Neural progenitor cell (in vitro differentiated cells): ENCODE measurements at regions not wholly inside any gene's neighbourhood (a gene's known extent, or its start where the extent isn't known, plus 50 kb on each side); places are given as distances from the start of the nearest gene placed in this dataset.
"Not testable (repeated sequence)": the region's sequence is repeated elsewhere in the genome, so short reads cannot be mapped to it uniquely, and the experiment has no call there.

Source experiments
- DNase-seq: peaks from one replicate; pipeline ENCODE4 v3.0.0-alpha.2; 2016; ENCODE audit warnings: low spot score
- H2AFZ ChIP-seq: fragments of 200-600 bp; sonication (generic); replicated peaks from 2 replicates; pipeline ENCODE4 v1.6.1; 2016; ENCODE audit warnings: antibody characterized with exemption
- H3F3A ChIP-seq: fragments of 200-600 bp; sonication (generic); 2 replicates; pipeline ENCODE4 v1.6.1; 2016; ENCODE audit warnings: antibody characterized with exemption, low read depth
- H3K27ac ChIP-seq: fragments of 200-600 bp; sonication (generic); 2 replicates; pipeline ENCODE4 v1.5.1; 2016; ENCODE audit warnings: mild to moderate bottlenecking
- H3K27me3 ChIP-seq: fragments of 200-600 bp; sonication (generic); 2 replicates; pipeline ENCODE4 v1.6.1; 2016; ENCODE audit warnings: mild to moderate bottlenecking, moderate library complexity
- H3K36me3 ChIP-seq: fragments of 200-600 bp; sonication (generic); 2 replicates; pipeline ENCODE4 v1.5.1; 2016
- H3K4me1 ChIP-seq: fragments of 200-600 bp; sonication (generic); 2 replicates; pipeline ENCODE4 v1.6.1; 2016; ENCODE audit warnings: mixed run types
- H3K4me2 ChIP-seq: fragments of 200-600 bp; sonication (generic); 2 replicates; pipeline ENCODE4 v1.6.1; 2016
- H3K4me3 ChIP-seq: fragments of 200-600 bp; sonication (generic); 2 replicates; pipeline ENCODE4 v1.5.1; 2016
- H3K79me2 ChIP-seq: fragments of 200-600 bp; sonication (generic); 2 replicates; pipeline ENCODE4 v1.6.1; 2016; ENCODE audit warnings: low read depth
- H3K9ac ChIP-seq: fragments of 200-600 bp; sonication (generic); 2 replicates; pipeline ENCODE4 v1.6.1; 2016
- H3K9me3 ChIP-seq: fragments of 200-600 bp; sonication (generic); 2 replicates; pipeline ENCODE4 v1.5.1; 2016; ENCODE audit warnings: low read depth
- H4K20me1 ChIP-seq: fragments of 200-600 bp; sonication (generic); 2 replicates; pipeline ENCODE4 v1.6.1; 2016; ENCODE audit warnings: low read depth
- H3K27ac Mint-ChIP-seq: 3 replicates; pipeline ENCODE4 v1.8.0; 2021; ENCODE audit warnings: mixed read lengths
- H3K27me3 Mint-ChIP-seq: 2 replicates; pipeline ENCODE4 v1.8.0; 2022; ENCODE audit warnings: low read depth, mild to moderate bottlenecking, inconsistent platforms, moderate library complexity, mixed read lengths; ENCODE audit not compliant: insufficient read depth
- H3K36me3 Mint-ChIP-seq: 3 replicates; pipeline ENCODE4 v1.8.0; 2021; ENCODE audit warnings: mixed read lengths
- H3K4me1 Mint-ChIP-seq: 3 replicates; pipeline ENCODE4 v1.8.0; 2021; ENCODE audit warnings: mixed read lengths
- H3K4me3 Mint-ChIP-seq: 3 replicates; pipeline ENCODE4 v1.8.0; 2021; ENCODE audit warnings: mild to moderate bottlenecking, moderate library complexity, mixed read lengths
- H3K9me3 Mint-ChIP-seq: 3 replicates; pipeline ENCODE4 v1.8.0; 2020; ENCODE audit warnings: mixed read lengths
- EZH2 ChIP-seq: fragments of 200-600 bp; sonication (generic); IDR thresholded peaks from 2 replicates; pipeline ENCODE4 v1.6.1; 2017; ENCODE audit warnings: antibody characterized with exemption, mild to moderate bottlenecking, moderate library complexity
- EZH2phosphoT487 ChIP-seq: fragments of 200-600 bp; sonication (generic); IDR thresholded peaks from 2 replicates; pipeline ENCODE4 v1.6.1; 2017; ENCODE audit warnings: antibody characterized with exemption
- TF ChIP-seq, protein P1 (sequence below): fragments of 200-600 bp; sonication (generic); IDR thresholded peaks from 2 replicates; pipeline ENCODE4 v1.5.1; 2017; ENCODE audit warnings: antibody characterized with exemption, mild to moderate bottlenecking

DNA sequence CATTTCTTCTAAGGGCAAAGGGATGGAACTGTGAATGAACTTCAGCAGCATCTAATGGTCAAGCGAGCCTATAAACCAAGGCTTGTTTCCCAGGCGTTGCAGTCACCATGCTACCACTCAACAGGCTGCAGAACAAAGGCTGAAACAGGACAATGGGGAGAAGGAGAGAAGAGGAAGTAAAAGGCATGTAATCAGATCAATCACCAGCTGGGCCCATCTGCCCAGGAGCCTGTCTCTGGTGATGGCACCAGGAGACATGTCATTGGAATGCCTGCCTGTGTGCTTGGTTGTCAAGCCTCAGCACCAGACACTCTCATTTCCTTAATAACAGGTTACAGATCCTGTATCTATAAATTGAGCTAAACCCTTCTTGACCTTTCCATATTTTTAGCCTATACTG, 81.7 kb upstream of the UMPS start:
- H3F3A ChIP-seq = peaks cover 11% of the 10 kb centered on the region
- no peak overlapping the region for H3K4me2 ChIP-seq
- no peak overlapping the region for H3K4me3 ChIP-seq
- TF ChIP-seq EZH2 = no peak
- no peak for TF ChIP-seq EZH2phosphoT487
- TF ChIP-seq, protein P1, sequence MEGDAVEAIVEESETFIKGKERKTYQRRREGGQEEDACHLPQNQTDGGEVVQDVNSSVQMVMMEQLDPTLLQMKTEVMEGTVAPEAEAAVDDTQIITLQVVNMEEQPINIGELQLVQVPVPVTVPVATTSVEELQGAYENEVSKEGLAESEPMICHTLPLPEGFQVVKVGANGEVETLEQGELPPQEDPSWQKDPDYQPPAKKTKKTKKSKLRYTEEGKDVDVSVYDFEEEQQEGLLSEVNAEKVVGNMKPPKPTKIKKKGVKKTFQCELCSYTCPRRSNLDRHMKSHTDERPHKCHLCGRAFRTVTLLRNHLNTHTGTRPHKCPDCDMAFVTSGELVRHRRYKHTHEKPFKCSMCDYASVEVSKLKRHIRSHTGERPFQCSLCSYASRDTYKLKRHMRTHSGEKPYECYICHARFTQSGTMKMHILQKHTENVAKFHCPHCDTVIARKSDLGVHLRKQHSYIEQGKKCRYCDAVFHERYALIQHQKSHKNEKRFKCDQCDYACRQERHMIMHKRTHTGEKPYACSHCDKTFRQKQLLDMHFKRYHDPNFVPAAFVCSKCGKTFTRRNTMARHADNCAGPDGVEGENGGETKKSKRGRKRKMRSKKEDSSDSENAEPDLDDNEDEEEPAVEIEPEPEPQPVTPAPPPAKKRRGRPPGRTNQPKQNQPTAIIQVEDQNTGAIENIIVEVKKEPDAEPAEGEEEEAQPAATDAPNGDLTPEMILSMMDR = no peak
- Mint-ChIP-seq H3K36me3 (peaks cover 12% of the 10 kb centered on the region), H3K4me1 (peaks cover 20% of the 10 kb centered on the region), H3K9me3 (no peaks in the 10 kb centered on the region), H3K4me3 (no peak overlapping the region), H3K27me3 (peaks cover 3% of the 10 kb centered on the region), H3K27ac (peak overlapping the region; percentile 4)
- peaks cover 17% of the 10 kb centered on the region for H3K4me1 ChIP-seq
- H3K9ac ChIP-seq = no peak overlapping the region
- no peaks in the 10 kb centered on the region for H3K9me3 ChIP-seq
- no peak overlapping the region for H3K27ac ChIP-seq
- H3K79me2 ChIP-seq = no peaks in the 10 kb centered on the region
- DNase-seq = peak; percentile 36
- no peaks in the 10 kb centered on the region for H3K27me3 ChIP-seq
- H4K20me1 ChIP-seq = no peaks in the 10 kb centered on the region
- H3K36me3 ChIP-seq = no peaks in the 10 kb centered on the region
- no peak overlapping the region for H2AFZ ChIP-seq

DNA sequence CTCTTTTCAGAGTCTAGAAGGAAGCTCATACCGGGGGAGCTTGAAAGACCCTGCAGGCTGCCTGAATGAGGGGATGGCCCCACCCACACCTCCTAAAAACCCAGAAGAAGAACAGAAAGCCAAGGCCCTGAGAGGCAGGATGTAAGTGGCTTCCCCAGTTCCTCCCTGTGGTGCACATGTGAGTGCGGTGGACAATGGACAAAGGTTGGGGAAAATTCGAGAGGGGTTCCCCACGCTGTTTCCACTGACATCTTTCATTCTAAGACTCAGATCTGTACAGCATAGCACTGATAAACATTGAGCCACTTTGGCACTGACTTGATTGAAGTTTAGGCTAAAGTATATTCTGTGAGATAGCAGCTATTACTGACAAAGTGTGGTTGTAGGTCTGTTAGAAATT, 79.5 kb upstream of the UMPS start:
- Histone ChIP-seq H3K36me3 (no peaks in the 10 kb centered on the region), H3K4me2 (peak overlapping the region; percentile 53), H3K27me3 (no peaks in the 10 kb centered on the region), H3K79me2 (no peaks in the 10 kb centered on the region), H3K9ac (no peak overlapping the region), H4K20me1 (no peaks in the 10 kb centered on the region), H3F3A (peaks cover 11% of the 10 kb centered on the region), H3K4me1 (peaks cover 17% of the 10 kb centered on the region), H3K4me3 (no peak overlapping the region), H3K9me3 (no peaks in the 10 kb centered on the region), H2AFZ (no peak overlapping the region), H3K27ac (no peak overlapping the region)
- H3K9me3 Mint-ChIP-seq = no peaks in the 10 kb centered on the region
- peaks cover 19% of the 10 kb centered on the region for H3K36me3 Mint-ChIP-seq
- peak; percentile 16 for DNase-seq
- TF ChIP-seq, protein P1 = no peak
- TF ChIP-seq EZH2 (no peak), EZH2phosphoT487 (no peak)
- no peak overlapping the region for H3K27ac Mint-ChIP-seq
- H3K27me3 Mint-ChIP-seq = no peaks in the 10 kb centered on the region
- no peak overlapping the region for H3K4me3 Mint-ChIP-seq
- peaks cover 20% of the 10 kb centered on the region for H3K4me1 Mint-ChIP-seq

DNA sequence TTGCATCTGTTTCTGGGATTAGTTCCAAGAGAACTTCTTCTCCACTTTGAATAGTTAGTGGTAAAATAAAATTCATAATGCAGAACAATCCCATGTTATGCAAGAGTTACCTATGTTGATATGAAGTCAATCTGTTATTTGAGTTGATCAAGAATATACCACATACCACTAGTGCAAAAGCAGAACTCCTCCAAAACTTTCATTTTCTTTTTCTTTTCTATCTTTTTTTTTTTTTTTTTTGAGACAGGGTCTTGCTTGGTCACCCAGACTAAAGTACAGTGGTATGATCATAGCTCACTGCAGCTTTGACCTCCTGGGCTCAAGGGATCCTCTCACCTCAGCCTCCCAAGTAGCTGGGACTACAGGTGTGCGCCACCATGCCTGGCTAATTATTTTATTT, 78.8 kb upstream of the UMPS start:
- H3K4me3 Mint-ChIP-seq, DNase-seq, H3K79me2 ChIP-seq, H4K20me1 ChIP-seq, H3K4me3 ChIP-seq, H3K9me3 Mint-ChIP-seq, H3K9me3 ChIP-seq, H3K27me3 Mint-ChIP-seq, H3K9ac ChIP-seq, H3K4me2 ChIP-seq, H3K27ac Mint-ChIP-seq, H3K27ac ChIP-seq, H3K36me3 ChIP-seq, H2AFZ ChIP-seq, H3K27me3 ChIP-seq: not testable (repeated sequence)
- Histone ChIP-seq H3F3A (peaks cover 11% of the 10 kb centered on the region), H3K4me1 (peaks cover 17% of the 10 kb centered on the region)
- peaks cover 22% of the 10 kb centered on the region for H3K36me3 Mint-ChIP-seq
- peaks cover 20% of the 10 kb centered on the region for H3K4me1 Mint-ChIP-seq

DNA sequence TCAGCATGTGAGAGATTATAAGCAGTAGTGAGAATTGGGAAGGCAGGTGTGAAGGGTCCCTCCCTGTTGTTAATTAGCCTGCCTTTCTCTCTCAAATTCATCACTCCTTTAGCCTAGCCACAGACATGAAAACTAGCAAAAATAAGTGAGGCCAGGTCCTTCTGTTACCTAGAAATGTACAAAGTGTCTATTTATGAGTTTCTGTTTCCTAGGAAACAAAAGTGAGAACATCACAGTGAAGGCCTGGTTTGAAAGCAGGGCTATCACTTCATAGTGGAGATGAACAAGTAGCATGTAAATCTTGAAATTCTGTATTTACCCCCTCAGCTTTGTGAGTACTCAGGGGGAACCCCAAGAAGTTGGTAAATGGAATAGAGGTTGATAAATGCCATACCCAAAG, 78.2 kb upstream of the UMPS start:
- H3K4me3 ChIP-seq = no peak overlapping the region
- no peaks in the 10 kb centered on the region for H3K27me3 Mint-ChIP-seq
- H3K36me3 ChIP-seq = no peaks in the 10 kb centered on the region

More for the DNA sequence above, 78.2 kb upstream of the UMPS start:
- Histone ChIP-seq H3K4me1 (peaks cover 17% of the 10 kb centered on the region), H3K9ac (no peak overlapping the region), H3K27ac (no peak overlapping the region), H3K79me2 (no peaks in the 10 kb centered on the region), H4K20me1 (no peaks in the 10 kb centered on the region), H3F3A (peaks cover 11% of the 10 kb centered on the region), H3K27me3 (no peaks in the 10 kb centered on the region), H3K4me2 (no peak overlapping the region), H3K9me3 (no peaks in the 10 kb centered on the region), H2AFZ (no peak overlapping the region)
- no peak overlapping the region for H3K27ac Mint-ChIP-seq
- TF ChIP-seq EZH2 (no peak), EZH2phosphoT487 (no peak)
- TF ChIP-seq, protein P1 = no peak
- no peak overlapping the region for H3K4me3 Mint-ChIP-seq
- H3K9me3 Mint-ChIP-seq = no peaks in the 10 kb centered on the region
- peaks cover 20% of the 10 kb centered on the region for H3K4me1 Mint-ChIP-seq
- H3K36me3 Mint-ChIP-seq = peaks cover 22% of the 10 kb centered on the region
- no peak for DNase-seq
